ENCODE measurements at regions not wholly inside any gene's neighbourhood (a gene's known extent, or its start where the extent isn't known, plus 50 kb on each side); places are given as distances from the start of the nearest gene placed in this dataset.

GRCh38 chr2:67008155-67008554 is 389.0 kb upstream of the ETAA1 start:
- TF ChIP-seq CTCF (conservative IDR thresholded peaks at IDR 0.05) = no peak
- no peak for TF ChIP-seq EZH2 (IDR thresholded peaks at IDR 0.05; ENCODE audit: low read depth)
